ENCODE measurements at regions not wholly inside any gene's neighbourhood (a gene's known extent, or its start where the extent isn't known, plus 50 kb on each side); places are given as distances from the start of the nearest gene placed in this dataset.

DNA sequence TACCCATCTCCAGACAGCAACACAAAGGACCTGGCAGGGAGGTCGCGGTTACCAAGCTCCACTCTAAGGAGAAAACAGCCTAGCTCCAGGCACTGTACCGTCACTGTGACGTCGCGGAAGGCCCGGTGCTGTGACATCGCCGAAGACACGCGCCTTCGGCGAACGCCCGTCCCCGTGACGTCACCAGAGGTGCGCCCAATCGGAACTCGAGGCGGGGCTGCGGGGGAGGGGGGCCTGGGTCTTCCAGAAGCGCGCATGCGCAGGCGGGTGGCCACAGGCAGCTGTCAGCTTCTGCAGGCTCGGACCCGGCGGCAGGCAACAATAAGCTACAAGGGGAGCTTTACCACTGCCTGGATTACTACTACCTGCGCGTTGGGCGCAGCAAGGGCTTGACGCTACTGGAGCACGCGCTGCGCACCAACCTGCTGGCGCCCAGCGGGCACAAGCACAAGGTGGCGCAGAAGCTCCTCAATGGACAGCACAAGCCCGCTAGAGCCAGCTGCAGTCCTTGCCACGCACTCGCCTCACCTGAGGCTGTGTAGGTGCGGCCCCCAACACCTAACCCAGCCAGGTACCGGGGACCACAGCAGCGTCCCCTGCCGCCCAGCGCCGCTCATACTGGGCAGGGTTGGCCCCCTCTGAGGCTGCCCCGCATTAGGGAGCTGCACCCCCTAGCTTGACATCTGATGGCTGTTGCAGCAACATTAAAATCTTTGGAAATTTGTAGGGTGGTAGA is 208.4 kb downstream of the TPST1 start:
- Mint-ChIP-seq H3K4me1 (peaks cover 6% of the 10 kb centered on the region), H3K9me3 (no peaks in the 10 kb centered on the region), H3K4me3 (peak overlapping the region; percentile 68 to 76 (median 74)), H3K27ac (peak overlapping the region in 1 of 3 experiments; percentile 70), H3K27me3 (ENCODE audit: low read depth) (no peaks in the 10 kb centered on the region), H3K36me3 (ENCODE audit: low read depth) (peaks cover 16% of the 10 kb centered on the region)
- TF ChIP-seq, protein P1, sequence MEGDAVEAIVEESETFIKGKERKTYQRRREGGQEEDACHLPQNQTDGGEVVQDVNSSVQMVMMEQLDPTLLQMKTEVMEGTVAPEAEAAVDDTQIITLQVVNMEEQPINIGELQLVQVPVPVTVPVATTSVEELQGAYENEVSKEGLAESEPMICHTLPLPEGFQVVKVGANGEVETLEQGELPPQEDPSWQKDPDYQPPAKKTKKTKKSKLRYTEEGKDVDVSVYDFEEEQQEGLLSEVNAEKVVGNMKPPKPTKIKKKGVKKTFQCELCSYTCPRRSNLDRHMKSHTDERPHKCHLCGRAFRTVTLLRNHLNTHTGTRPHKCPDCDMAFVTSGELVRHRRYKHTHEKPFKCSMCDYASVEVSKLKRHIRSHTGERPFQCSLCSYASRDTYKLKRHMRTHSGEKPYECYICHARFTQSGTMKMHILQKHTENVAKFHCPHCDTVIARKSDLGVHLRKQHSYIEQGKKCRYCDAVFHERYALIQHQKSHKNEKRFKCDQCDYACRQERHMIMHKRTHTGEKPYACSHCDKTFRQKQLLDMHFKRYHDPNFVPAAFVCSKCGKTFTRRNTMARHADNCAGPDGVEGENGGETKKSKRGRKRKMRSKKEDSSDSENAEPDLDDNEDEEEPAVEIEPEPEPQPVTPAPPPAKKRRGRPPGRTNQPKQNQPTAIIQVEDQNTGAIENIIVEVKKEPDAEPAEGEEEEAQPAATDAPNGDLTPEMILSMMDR (IDR thresholded peaks at IDR 0.05; ENCODE audit: unreplicated experiment in 3 of 3): peak in 2 of 3 experiments; percentile 25 to 44

DNA sequence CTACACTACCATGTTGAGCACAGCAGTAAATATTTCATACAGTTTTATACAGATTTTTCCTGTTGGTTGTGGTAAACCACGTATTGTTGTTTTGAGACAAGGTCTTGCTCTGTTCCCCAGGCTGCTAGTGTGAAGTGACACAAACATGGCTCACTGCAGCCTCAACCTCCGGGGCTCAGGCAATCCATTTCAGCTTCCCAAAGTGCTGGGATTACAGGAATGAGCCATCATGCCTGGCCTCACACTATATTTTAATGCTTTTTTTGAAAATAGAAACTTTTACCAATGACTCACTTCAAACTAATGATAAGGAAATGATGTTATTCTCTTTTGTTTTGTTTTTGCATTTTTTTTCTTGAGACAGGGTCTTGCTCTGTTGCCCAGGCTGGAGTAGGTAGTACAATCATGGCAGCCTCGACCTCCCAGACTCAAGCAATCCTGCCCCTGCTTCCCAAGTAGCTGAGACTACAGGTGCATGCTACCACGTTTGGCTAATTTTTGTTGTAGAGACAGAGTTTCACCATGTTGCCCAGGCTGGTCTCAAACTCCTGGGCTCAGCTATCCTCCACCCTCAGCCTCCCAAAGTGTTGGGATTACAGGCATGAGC is 210.6 kb downstream of the TPST1 start:
- Mint-ChIP-seq H3K4me3 (no peak overlapping the region), H3K27ac (no peak overlapping the region), H3K36me3 (ENCODE audit: low read depth) (peaks cover under 1% of the 10 kb centered on the region), H3K4me1 (no peaks in the 10 kb centered on the region), H3K27me3 (ENCODE audit: low read depth) (no peaks in the 10 kb centered on the region), H3K9me3 (no peaks in the 10 kb centered on the region)
- TF ChIP-seq, protein P1 (IDR thresholded peaks at IDR 0.05; ENCODE audit: unreplicated experiment in 3 of 3): no peak

- Mint-ChIP-seq H3K36me3 (ENCODE audit: low read depth) (peaks cover 6% of the 10 kb centered on the region), H3K27me3 (ENCODE audit: low read depth) (no peaks in the 10 kb centered on the region), H3K4me1 (no peaks in the 10 kb centered on the region), H3K27ac (no peak overlapping the region), H3K9me3 (no peaks in the 10 kb centered on the region), H3K4me3 (no peak overlapping the region)
- TF ChIP-seq, protein P1 (IDR thresholded peaks at IDR 0.05; ENCODE audit: unreplicated experiment in 3 of 3): no peak
Measured at GRCh38 chr7:66418537-66418936, 210.1 kb upstream of the KCTD7 start.

GRCh38 chr7:66419210-66419609 is 209.5 kb upstream of the KCTD7 start:
- Mint-ChIP-seq H3K9me3 (no peaks in the 10 kb centered on the region), H3K4me1 (no peaks in the 10 kb centered on the region), H3K4me3 (no peak overlapping the region), H3K27me3 (ENCODE audit: low read depth) (no peaks in the 10 kb centered on the region), H3K36me3 (ENCODE audit: low read depth) (peaks cover 9% of the 10 kb centered on the region), H3K27ac (no peak overlapping the region)
- TF ChIP-seq, protein P1 (IDR thresholded peaks at IDR 0.05; ENCODE audit: unreplicated experiment in 3 of 3): no peak

- H3K27ac Mint-ChIP-seq: no peak overlapping the region
- no peak overlapping the region for H3K4me3 Mint-ChIP-seq
- no peaks in the 10 kb centered on the region for H3K9me3 Mint-ChIP-seq
- TF ChIP-seq, protein P1 (IDR thresholded peaks at IDR 0.05; ENCODE audit: unreplicated experiment in 3 of 3): no peak
- no peaks in the 10 kb centered on the region for H3K27me3 Mint-ChIP-seq (ENCODE audit: low read depth)
- no peaks in the 10 kb centered on the region for H3K4me1 Mint-ChIP-seq
- H3K36me3 Mint-ChIP-seq (ENCODE audit: low read depth): peaks cover 30% of the 10 kb centered on the region
Measured at GRCh38 chr7:66421830-66422475, 206.7 kb upstream of the KCTD7 start.

All from nephron (organoid).